ENCODE measurements at regions not wholly inside any gene's neighbourhood (a gene's known extent, or its start where the extent isn't known, plus 50 kb on each side); places are given as distances from the start of the nearest gene placed in this dataset.

- no peak overlapping the region for H4K8ac ChIP-seq (ENCODE audit: low read depth in 2 of 2, low read length in 2 of 2)
- POLR2A ChIA-PET (ENCODE audit: unreplicated experiment) = no interaction called here
- TF ChIP-seq RCOR1 (IDR thresholded peaks at IDR 0.05; ENCODE audit: insufficient replicate concordance, low read length) = no peak
- TF ChIP-seq CTCF (conservative IDR thresholded peaks at IDR 0.05; ENCODE audit: low read depth, low read length) = no peak
- no peak for TF ChIP-seq MXI1 (IDR thresholded peaks at IDR 0.05; ENCODE audit: borderline replicate concordance, low read depth, low read length)
- no peak for TF ChIP-seq BHLHE40 (IDR thresholded peaks at IDR 0.05; ENCODE audit: low read depth, low read length)
- no peak for TF ChIP-seq USF2 (IDR thresholded peaks at IDR 0.05; ENCODE audit: low read depth, low read length)
- TF ChIP-seq RAD21 (IDR thresholded peaks at IDR 0.05; ENCODE audit: low read length) = no peak
- no peak overlapping the region for H3K14ac ChIP-seq (replicated peaks; ENCODE audit: low read depth, low read length)
- no peak overlapping the region for H4K91ac ChIP-seq (ENCODE audit: insufficient read depth, low read depth, low read length)
- H3K9me1 ChIP-seq (ENCODE audit: insufficient read depth, low read length) = no peaks in the 10 kb centered on the region
- WGBS, 2 experiments (ENCODE audit: extremely low coverage in 2 of 2, insufficient read length in 1 of 2) = no CpG with 5 or more reads among the region's 2 CpGs
- in situ Hi-C loops (cut with MboI; ENCODE audit: low sequenced_read_pairs) = no loop called here
- H2AK9ac ChIP-seq (replicated peaks; ENCODE audit: low read depth, low read length, poor library complexity) = no peak overlapping the region
- H3K36me3 ChIP-seq (ENCODE audit: control insufficient read depth, insufficient read depth, low read length) = no peaks in the 10 kb centered on the region
- H3K18ac ChIP-seq (ENCODE audit: low read depth, low read length) = no peak overlapping the region
- H2BK20ac ChIP-seq (ENCODE audit: low read depth, low read length) = no peak overlapping the region
- no peak overlapping the region for H4K5ac ChIP-seq (ENCODE audit: low read depth, low read length)
- ATAC-seq (ENCODE audit: low read depth) (no peak), DNase-seq (no peak)
- no peak overlapping the region for H2BK5ac ChIP-seq (ENCODE audit: low read depth, low read length, poor library complexity, severe bottlenecking)
- no peak overlapping the region for H2AFZ ChIP-seq (replicated peaks; ENCODE audit: low read length, poor library complexity)
- no peak overlapping the region for H2BK120ac ChIP-seq (ENCODE audit: low read depth, low read length)
- H3K9ac ChIP-seq (ENCODE audit: low read depth, low read length) = no peak overlapping the region
- H3K27me3 ChIP-seq (ENCODE audit: control insufficient read depth, insufficient read depth, low read length) = no peaks in the 10 kb centered on the region
- intact Hi-C loops (cut with micrococcal nuclease) = no loop called here
- H3K27ac ChIP-seq (ENCODE audit: insufficient read depth, low read length) = no peak overlapping the region
- CTCF ChIA-PET = no interaction called here
- no peak overlapping the region for H3K23ac ChIP-seq (ENCODE audit: low read depth, low read length)
- no peaks in the 10 kb centered on the region for H4K20me1 ChIP-seq (ENCODE audit: insufficient read depth, low read length)
- dilution Hi-C loops (cut with HindIII; ENCODE audit: low sequenced_read_pairs, unreplicated experiment) = no loop called here
- H3K56ac ChIP-seq (ENCODE audit: extremely low read depth, insufficient read depth, low read length) = no peak overlapping the region
- no peak overlapping the region for H2AK5ac ChIP-seq (ENCODE audit: low read depth, low read length)
- H3K79me1 ChIP-seq (ENCODE audit: low read depth in 1 of 2, low read length in 2 of 2) = no peaks in the 10 kb centered on the region
- H3K4me2 ChIP-seq (ENCODE audit: low read depth, low read length) = no peak overlapping the region
- H3K4ac ChIP-seq (ENCODE audit: low read depth, low read length) = no peak overlapping the region
- BruUV-seq (replicated peaks) = no TSS peak
- no peaks in the 10 kb centered on the region for H3K4me1 ChIP-seq (ENCODE audit: control insufficient read depth, insufficient read depth, low read length)
- H3K9me3 ChIP-seq (ENCODE audit: control insufficient read depth, insufficient read depth, low read length) = 0 out of 2 replicates have a peak, but pooled peaks cover 2% of the 10 kb centered on the region
- H2BK15ac ChIP-seq (ENCODE audit: low read depth, low read length) = no peak overlapping the region
- no peak overlapping the region for H3K4me3 ChIP-seq (ENCODE audit: insufficient read depth, low read depth, low read length)
Observed at GRCh38 chr11:97118614-97119200, 728.9 kb downstream of the JRKL start.

Measured in IMR-90 (cell line).